GM18867 (cell line): ENCODE measurements at regions not wholly inside any gene's neighbourhood (a gene's known extent, or its start where the extent isn't known, plus 50 kb on each side); places are given as distances from the start of the nearest gene placed in this dataset.
"Not testable (repeated sequence)": the region's sequence is repeated elsewhere in the genome, so short reads cannot be mapped to it uniquely, and the experiment has no call there.

Experiments
- ATAC-seq: cut with Tn5 transposase; IDR thresholded peaks from one replicate; pipeline ENCODE4 v1.9.1; 2021; ENCODE audit warnings: mild to moderate bottlenecking, moderate library complexity; ENCODE audit not compliant: unreplicated experiment

GRCh38 chr18:2144811-2145210 is 426.5 kb downstream of the METTL4 start:
- no peak for ATAC-seq

- no peak for ATAC-seq
These were observed 425.2 kb downstream of the METTL4 start for GRCh38 chr18:2146092-2146491.

DNA sequence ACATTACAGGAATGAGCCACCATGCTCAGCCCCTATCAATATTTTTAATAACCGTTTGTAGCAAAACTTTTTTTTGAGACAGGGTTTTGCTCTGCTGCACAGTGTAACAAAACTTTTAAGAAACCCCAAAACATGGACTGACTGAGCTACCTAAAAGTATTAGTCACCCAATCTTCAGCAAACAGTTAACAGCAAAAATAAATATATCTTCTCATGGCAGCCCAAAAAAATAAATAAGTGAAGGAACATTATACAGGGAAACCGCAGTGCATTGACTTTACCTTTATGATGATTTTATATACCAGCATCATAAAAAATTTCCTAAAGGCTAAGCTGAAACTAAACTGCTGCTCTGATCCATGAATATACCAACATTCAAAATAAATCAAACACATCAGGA is 424.6 kb downstream of the METTL4 start:
- ATAC-seq: no peak

DNA sequence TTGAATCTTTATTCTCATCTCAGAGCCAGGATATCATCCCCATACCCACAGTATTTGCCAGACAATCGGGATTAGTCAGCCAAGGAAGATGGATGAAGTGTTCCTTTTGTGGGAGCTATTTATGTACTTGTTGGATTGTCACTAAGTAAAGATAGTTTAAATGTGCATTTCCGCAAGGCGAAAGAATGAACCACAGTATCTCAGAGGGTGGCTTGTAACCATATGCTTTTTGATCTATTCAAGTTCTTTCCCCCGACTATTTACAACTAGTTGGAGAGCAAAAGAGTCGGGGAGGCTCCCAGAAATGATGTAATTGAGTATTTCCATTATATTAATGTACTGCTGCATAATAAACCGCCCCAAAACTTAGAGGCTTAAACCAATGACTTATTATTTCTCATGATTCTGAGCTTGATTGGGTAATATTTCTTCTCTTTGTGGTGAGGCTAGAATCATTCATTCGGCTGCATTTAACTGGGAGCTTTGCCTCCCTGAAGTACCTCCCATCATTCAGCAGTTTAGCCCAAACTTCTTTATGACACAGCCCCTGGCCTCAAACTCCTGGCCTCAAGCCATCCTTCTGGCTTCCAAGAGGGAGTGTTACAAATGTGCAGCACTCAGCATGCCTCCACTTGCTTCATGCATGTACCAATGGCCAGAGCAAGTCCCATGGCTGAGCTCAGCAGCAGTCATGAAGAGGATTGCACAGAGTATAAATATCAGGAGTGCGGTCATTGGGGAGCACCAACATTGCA is 423.7 kb downstream of the METTL4 start:
- no peak for ATAC-seq

- ATAC-seq: no peak
These were observed 422.5 kb downstream of the METTL4 start for GRCh38 chr18:2148823-2149222.

- no peak for ATAC-seq
These were observed 420.7 kb downstream of the METTL4 start for GRCh38 chr18:2150566-2150965.

GRCh38 chr18:2154278-2154677 is 417.0 kb downstream of the METTL4 start:
- ATAC-seq: no peak

DNA sequence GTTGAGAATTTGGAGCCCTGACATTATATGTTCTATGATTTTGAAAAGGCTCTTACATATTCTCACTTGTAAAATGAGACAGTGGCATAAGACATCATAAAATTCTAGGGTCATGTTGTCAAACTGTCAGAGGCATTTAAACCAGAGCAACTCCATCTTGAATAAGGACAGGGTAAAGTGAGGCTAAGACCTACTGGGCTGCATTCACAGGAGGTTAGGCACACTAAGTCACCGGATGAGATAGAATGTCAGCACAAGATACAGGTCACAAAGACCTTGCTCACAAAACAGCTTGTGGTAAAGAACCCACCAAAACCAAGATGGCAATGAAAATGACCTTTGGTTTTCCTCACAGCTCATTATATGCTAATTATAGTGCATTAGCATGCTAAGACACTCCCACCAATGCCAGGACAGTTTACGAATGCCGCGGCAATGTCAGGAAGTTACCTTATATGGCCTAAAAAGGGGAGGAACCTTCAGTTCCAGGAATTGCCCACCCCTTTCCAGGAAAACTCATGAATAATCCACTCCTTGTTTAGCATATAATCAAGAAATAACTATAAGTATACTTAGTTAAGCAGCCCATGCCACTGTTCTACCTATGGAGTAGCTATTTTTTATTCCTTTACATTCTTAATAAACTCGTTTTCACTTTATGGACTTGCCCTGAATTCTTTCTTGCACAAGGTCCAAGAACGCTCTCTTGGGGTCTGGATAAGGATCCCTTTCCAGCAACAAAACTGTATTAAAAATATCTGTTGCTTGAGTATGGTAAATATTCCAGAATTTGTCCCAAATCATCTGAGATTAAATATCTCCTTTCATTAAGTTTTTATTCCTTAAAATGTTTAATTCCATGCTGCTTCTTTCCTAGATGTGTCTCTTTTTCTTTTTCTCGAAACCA is 406.4 kb downstream of the METTL4 start:
- ATAC-seq: no peak

DNA sequence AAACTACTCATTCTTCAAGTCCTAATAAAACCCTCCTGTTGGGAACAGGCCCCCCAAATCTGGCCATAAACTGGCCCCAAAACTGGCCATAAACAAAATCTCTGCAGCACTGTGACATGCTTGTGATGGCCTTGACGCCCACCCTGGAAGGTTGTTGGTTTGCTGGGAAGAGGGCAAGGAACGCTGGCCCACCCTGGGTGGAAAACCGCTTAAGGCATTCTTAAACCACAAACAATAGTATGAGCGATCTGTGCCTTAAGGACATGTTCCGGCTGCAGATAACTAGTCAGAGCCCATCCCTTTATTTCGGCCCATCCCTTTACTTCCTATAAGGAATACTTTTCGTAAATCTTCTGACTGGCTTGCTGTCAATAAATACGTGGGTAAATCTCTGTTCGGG is 404.4 kb downstream of the METTL4 start:
- not testable (repeated sequence) for ATAC-seq

DNA sequence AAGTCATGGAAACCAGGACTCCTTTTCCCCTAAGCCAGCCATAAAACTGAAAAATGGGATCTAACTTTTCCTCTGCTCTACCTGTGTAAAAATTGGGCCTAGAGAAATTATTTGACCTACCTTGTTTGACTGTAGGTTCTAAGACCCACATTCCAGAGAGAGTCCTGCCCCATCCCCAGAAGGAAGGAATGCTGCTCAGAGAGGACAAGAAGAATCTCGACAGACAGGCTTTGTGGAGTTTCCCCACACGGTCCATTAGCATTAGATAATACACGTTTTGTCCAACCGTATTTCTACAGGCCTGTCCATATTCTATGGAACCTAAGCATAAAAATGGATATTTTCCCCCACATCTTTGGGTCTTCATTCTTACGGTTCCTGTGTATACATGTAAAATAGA is 403.3 kb downstream of the METTL4 start:
- ATAC-seq: no peak

DNA sequence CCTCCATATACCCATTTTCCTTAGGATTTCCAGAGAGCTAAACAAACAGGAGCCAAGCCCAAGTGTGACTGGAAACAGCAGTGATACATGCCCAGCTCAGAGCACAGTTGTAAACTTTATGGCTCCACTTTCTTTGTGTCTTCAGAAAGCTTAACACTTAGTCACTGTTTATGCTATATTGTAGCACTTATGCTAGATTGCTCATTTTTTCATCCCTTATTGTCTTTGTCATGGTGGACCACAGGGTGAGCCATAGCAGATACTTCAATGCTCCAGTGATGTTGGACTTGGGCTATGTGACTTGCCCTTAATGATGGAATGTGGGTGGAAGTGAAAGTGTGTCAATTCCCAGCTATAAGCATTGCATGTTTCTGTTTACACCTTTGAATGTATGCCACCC is 401.6 kb downstream of the METTL4 start:
- no peak for ATAC-seq

DNA sequence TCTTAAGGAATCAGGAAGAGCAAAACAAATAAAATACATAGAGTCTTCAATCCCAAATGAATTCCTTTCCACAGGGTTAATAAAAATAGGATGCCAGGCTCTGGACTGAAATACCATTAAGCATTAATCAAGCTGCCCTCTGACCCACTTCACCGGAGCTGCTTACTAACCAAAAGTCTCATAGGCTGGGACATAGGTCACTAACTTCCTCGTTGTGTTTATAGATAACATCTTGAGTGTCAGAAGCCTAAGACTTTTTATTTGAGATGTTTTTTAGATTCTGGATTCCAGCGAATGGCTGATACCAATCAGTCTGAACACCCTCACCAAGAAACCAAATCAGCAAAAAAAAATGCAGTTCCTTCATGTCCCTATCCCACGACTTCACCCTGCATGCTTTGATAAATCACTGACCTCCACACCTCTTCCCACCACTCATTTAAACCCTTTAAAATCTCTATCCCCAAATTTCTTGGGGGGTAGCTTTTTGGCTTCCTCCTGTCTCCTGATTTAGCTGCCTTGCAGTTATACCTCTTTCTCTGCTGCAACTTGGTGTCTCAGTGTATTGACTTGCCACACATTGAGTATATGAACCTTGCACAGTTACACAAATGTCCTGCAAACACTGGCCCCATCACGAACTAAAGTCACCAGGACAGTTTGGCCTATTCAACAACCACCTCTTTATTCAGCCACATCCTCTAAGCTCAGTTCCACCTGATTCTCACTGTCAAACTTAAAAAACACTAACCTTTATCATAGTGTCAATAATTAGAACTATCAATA is 399.3 kb downstream of the METTL4 start:
- ATAC-seq: no peak

GRCh38 chr18:2172881-2173280 is 398.4 kb downstream of the METTL4 start:
- ATAC-seq: no peak

- no peak for ATAC-seq
These were observed 397.8 kb downstream of the METTL4 start for GRCh38 chr18:2173486-2173885.

DNA sequence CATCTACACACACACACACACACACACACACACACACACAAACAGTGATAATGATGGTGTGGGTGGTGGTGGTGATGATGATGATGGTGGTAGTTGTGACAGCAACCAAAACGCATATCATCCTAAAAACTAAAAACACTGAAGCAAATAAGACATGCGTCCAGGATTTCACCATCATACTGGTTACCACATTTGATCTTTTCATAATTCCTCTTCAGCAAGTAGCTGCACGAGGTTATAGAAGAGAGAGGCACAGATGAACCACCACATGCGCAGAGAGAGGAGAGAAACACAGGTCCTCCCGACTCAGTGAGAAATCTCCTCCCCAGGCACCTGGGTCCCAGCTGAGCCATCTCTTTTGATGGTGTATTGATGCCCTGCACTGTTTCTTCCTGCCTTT is 393.3 kb downstream of the METTL4 start:
- no peak for ATAC-seq

DNA sequence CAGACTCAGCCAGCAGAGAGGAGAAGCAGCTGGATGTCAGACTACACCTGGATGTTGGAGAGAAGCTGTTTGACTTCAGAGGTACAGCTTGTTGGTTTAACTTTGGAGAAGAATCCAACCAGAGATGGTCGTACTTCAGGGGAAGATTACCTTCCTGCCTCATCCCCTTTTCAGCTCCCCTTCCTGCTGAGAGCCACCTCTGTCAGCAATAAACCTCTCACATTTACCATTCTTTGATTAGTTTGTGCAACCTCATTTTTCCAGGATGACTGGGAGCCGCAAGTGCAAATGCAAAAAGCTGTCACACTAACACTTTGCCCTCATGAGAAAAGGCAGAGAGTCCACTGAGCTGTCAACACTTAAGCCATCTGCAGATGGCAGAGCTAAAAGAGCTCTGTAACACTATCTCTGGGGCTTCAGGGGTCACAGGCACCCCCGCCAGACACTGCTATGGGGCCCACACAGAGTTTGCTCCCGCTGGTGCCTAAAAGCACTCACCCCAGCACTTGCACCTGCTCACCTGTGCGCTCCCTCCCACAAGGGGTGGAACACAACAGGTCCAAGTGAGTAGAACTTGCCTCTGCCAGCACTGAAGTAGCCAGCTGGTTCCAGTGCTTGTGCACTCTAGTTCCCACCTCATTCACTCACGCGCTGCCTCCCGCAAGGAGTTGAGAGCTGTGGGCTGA is 391.7 kb downstream of the METTL4 start:
- no peak for ATAC-seq

GRCh38 chr18:2180586-2180985 is 390.7 kb downstream of the METTL4 start:
- ATAC-seq: no peak

- ATAC-seq: no peak
These were observed 387.9 kb downstream of the METTL4 start for GRCh38 chr18:2183432-2183831.

GRCh38 chr18:2186967-2187366 is 384.3 kb downstream of the METTL4 start:
- no peak for ATAC-seq

GRCh38 chr18:2188258-2188657 is 383.0 kb downstream of the METTL4 start:
- no peak for ATAC-seq
